ENCODE measurements at regions not wholly inside any gene's neighbourhood (a gene's known extent, or its start where the extent isn't known, plus 50 kb on each side); places are given as distances from the start of the nearest gene placed in this dataset.

DNA sequence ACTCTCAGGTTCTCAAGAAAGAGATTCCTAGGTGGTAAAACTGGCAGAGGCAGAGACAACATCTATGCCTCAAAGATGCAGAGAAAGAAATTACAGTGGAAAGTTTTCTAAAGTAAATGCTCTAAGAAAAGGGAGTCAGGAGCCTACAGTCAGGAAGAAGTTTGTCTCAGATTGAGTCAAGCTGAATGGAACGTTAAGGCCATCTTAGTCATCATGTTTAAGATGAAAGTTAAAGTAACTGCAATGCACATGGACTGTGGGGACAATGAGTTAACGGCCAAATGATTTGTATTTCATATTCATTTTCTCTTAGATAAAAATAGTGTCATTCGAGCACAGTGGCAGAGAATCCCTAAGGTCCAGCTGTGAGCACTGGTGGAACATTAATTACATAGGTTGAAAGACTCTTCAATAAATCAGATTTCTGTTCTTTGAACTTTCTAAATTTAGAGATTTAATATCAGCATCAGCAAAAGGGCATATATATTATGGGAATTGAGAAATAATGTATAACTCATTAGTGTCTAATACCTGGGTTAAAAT is 384.6 kb downstream of the DTHD1 start:
- TF ChIP-seq ZNF274 (IDR thresholded peaks at IDR 0.05; ENCODE audit: low read depth, low read length) = no peak
- TF ChIP-seq SUZ12 (IDR thresholded peaks at IDR 0.05; ENCODE audit: extremely low read depth, insufficient read depth, insufficient read length) = no peak
- no peak for TF ChIP-seq YY1 (IDR thresholded peaks at IDR 0.05; ENCODE audit: insufficient read depth, insufficient read length)

All from NT2/D1 (cell line).